ENCODE measurements at regions not wholly inside any gene's neighbourhood (a gene's known extent, or its start where the extent isn't known, plus 50 kb on each side); places are given as distances from the start of the nearest gene placed in this dataset.

GRCh38 chr11:10641912-10642697, 51.5 kb downstream of the IRAG1 start:
- TF ChIP-seq CTCF (IDR thresholded peaks at IDR 0.05): no peak

- TF ChIP-seq CTCF (IDR thresholded peaks at IDR 0.05): no peak
These were observed 52.2 kb downstream of the IRAG1 start for GRCh38 chr11:10641177-10641911.

GRCh38 chr11:10640308-10640707, 53.2 kb downstream of the IRAG1 start:
- no peak for TF ChIP-seq CTCF (IDR thresholded peaks at IDR 0.05)

GRCh38 chr11:10639350-10639749, 54.2 kb downstream of the IRAG1 start:
- no peak for TF ChIP-seq CTCF (IDR thresholded peaks at IDR 0.05)

GRCh38 chr11:10638316-10638925, 55.1 kb downstream of the IRAG1 start:
- no peak for TF ChIP-seq CTCF (IDR thresholded peaks at IDR 0.05)

GRCh38 chr11:10637731-10638151, 55.8 kb downstream of the IRAG1 start:
- TF ChIP-seq CTCF (IDR thresholded peaks at IDR 0.05): no peak

GRCh38 chr11:10634407-10634806, 59.1 kb downstream of the IRAG1 start:
- no peak for TF ChIP-seq CTCF (IDR thresholded peaks at IDR 0.05)
